ENCODE measurements at regions not wholly inside any gene's neighbourhood (a gene's known extent, or its start where the extent isn't known, plus 50 kb on each side); places are given as distances from the start of the nearest gene placed in this dataset.
"Not testable (repeated sequence)": the region's sequence is repeated elsewhere in the genome, so short reads cannot be mapped to it uniquely, and the experiment has no call there.

DNA sequence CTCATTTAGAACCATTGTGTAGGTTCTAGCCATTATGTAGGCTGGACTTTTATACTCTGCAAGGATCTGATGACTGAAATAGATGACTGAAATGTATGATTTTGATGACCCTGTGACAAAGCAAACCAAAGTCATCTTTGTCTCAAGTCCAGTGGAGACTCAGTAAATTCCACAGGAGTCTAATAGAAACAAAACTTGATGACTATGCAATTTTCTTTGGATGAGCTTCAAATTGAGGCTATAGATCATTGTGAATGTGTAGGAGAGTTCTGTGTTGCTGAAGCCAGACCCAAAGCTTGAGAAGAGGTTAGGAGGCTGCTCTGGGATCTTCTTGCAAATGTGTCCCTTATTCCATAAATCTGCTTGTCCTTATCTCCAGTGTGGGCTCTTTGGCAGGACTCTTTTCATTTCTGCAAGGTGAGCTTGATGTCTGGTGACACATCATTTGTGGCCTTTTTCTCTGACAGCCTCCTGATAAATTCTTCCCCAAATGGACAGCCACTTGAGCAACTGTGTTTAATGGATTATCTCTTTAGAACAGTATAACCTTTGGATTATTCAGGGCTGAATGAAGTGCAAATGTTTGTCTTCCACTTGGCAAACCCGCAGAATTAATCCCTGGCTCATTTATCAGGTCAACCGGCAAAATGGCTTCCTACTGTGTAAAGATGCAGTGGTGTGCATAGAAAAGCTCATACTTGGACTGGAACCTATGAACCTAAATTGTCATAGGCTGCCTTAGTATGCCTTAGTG lies 235.1 kb upstream of the ANKH start:
- Histone ChIP-seq H3K4me1 (no peaks in the 10 kb centered on the region), H3K27ac (no peak overlapping the region), H3K36me3 (no peaks in the 10 kb centered on the region), H3K9me3 (no peaks in the 10 kb centered on the region), H3K27me3 (no peaks in the 10 kb centered on the region), H3K4me3 (no peak overlapping the region)
- no peak for DNase-seq
- TF ChIP-seq POLR2A (IDR thresholded peaks at IDR 0.05) (no peak), CTCF (IDR thresholded peaks at IDR 0.05) (no peak)
- intact Hi-C loops (cut with DNase I; ENCODE audit: low total_unique reads), result no loop called here

- Histone ChIP-seq H3K27ac (no peak overlapping the region), H3K4me3 (no peak overlapping the region), H3K36me3 (no peaks in the 10 kb centered on the region), H3K9me3 (no peaks in the 10 kb centered on the region), H3K27me3 (no peaks in the 10 kb centered on the region), H3K4me1 (no peaks in the 10 kb centered on the region)
- intact Hi-C loops (cut with DNase I; ENCODE audit: low total_unique reads), result no loop called here
- TF ChIP-seq POLR2A (IDR thresholded peaks at IDR 0.05), result no peak
- TF ChIP-seq CTCF (IDR thresholded peaks at IDR 0.05), result peak; percentile 49 to 63 (median 58)
- peak; percentile 16 to 19 for DNase-seq
These were observed 234.3 kb upstream of the ANKH start for GRCh38 chr5:15105799-15106393.

DNA sequence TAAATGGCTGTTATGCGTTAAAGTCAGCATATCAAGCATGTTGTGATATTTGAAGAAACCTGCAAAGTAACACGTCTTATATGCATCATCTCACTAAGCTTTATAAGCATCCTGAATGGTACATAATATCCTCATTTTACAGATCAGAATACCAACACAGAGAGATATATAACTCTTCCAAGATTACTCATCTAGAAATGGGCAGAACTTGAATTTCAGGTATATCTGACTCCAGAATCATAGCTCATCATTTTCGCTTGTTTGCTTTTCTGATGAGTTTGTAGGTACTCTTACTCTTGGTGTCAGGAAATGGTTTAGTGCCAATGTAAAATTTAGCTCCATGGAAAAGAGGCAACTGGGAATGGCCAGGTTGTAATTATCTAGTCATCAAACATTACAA lies 232.3 kb upstream of the ANKH start:
- Histone ChIP-seq H3K4me3 (no peak overlapping the region), H3K4me1 (no peaks in the 10 kb centered on the region), H3K36me3 (no peaks in the 10 kb centered on the region), H3K27me3 (no peaks in the 10 kb centered on the region), H3K27ac (no peak overlapping the region), H3K9me3 (no peaks in the 10 kb centered on the region)
- TF ChIP-seq CTCF (IDR thresholded peaks at IDR 0.05), result no peak
- no peak for TF ChIP-seq POLR2A (IDR thresholded peaks at IDR 0.05)
- no peak for DNase-seq
- intact Hi-C loops (cut with DNase I; ENCODE audit: low total_unique reads), result no loop called here

DNA sequence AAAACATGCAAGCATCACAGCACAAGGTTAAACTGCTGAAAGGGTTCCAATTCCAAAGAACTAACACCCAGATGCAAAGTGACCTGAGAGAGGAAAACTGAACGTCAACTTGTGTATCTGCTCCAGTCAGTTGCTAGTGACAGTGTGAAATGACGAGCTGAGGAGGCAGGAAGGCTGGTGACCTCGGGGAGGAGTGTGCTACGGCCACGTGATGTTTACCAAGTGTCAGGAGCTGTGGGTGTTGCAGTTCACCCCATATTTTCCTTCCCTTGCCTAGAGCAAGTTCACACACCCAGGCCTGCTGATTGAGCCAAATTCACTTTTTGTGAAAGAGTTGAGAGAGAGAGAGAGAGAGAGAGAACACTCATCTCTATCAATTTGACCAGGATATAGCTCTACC lies 231.6 kb upstream of the ANKH start:
- H3K9me3 ChIP-seq, result no peaks in the 10 kb centered on the region
- no peaks in the 10 kb centered on the region for H3K4me1 ChIP-seq
- no peak overlapping the region for H3K27ac ChIP-seq
- no peak overlapping the region for H3K4me3 ChIP-seq
- no peak for DNase-seq
- H3K36me3 ChIP-seq, result no peaks in the 10 kb centered on the region
- no peak for TF ChIP-seq POLR2A (IDR thresholded peaks at IDR 0.05)
- no peak for TF ChIP-seq CTCF (IDR thresholded peaks at IDR 0.05)
- H3K27me3 ChIP-seq, result no peaks in the 10 kb centered on the region
- intact Hi-C loops (cut with DNase I; ENCODE audit: low total_unique reads), result no loop called here

GRCh38 chr5:15097552-15097951 lies 226.0 kb upstream of the ANKH start:
- Histone ChIP-seq H3K36me3 (no peaks in the 10 kb centered on the region), H3K4me3 (no peak overlapping the region), H3K27ac (no peak overlapping the region), H3K27me3 (no peaks in the 10 kb centered on the region), H3K4me1 (no peaks in the 10 kb centered on the region), H3K9me3 (no peaks in the 10 kb centered on the region)
- no peak for DNase-seq
- intact Hi-C loops (cut with DNase I; ENCODE audit: low total_unique reads), result no loop called here
- no peak for TF ChIP-seq POLR2A (IDR thresholded peaks at IDR 0.05)
- no peak for TF ChIP-seq CTCF (IDR thresholded peaks at IDR 0.05)

DNA sequence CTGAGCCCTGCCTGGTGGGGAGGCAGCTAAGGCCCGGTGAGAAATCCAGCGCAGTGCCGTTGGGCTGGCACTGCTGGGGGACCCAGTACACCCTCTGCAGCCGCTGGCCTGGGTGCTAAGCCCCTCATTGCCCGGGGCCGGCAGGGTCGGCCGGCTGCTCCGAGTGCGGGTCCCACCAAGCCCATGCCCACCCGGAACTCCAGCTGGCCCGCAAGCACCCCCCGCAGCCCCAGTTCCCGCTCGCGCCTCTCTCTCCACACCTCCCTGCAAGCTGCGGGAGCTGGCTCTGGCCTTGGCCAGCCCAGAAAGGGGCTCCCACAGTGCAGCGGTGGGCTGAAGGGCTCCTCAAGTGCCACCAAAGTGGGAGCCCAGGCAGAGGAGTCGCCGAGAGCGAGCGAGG lies 225.1 kb upstream of the ANKH start:
- H3K4me3 ChIP-seq; H3K27me3 ChIP-seq; intact Hi-C loops (cut with DNase I; ENCODE audit: low total_unique reads); H3K27ac ChIP-seq; DNase-seq; H3K4me1 ChIP-seq; H3K9me3 ChIP-seq; H3K36me3 ChIP-seq: not testable (repeated sequence)

Data from uterus (tissue), 3 donors.